Endothelial cell of hepatic sinusoid (primary cell): ENCODE measurements at regions not wholly inside any gene's neighbourhood (a gene's known extent, or its start where the extent isn't known, plus 50 kb on each side); places are given as distances from the start of the nearest gene placed in this dataset.
"Not testable (repeated sequence)": the region's sequence is repeated elsewhere in the genome, so short reads cannot be mapped to it uniquely, and the experiment has no call there.

Experiments used
- in situ Hi-C: cut with HindIII; loops from 2 replicates; pipeline ENCODE4 v1.10.0; 2017; ENCODE audit warnings: low sequenced_read_pairs

DNA sequence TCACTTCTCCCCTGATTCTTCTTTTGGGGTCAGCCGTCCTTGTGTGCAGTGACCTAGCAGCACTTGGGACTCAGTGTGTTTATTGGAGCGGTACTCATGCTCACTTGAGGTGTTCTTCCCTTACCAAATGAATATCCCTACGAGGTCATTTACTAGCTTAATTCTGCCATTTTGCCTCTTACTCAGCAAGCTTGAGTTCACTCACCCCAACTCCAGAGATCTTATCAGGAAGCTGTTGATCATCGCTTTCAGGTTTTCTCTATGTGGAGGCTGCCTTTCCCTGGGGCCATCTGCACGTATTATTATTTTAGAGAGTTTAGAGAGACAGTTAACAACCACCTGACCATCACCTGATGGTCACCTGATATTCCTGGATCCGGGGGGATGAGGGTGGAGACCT, 1466.0 kb upstream of the GOT2 start:
- in situ Hi-C loops: no loop called here

DNA sequence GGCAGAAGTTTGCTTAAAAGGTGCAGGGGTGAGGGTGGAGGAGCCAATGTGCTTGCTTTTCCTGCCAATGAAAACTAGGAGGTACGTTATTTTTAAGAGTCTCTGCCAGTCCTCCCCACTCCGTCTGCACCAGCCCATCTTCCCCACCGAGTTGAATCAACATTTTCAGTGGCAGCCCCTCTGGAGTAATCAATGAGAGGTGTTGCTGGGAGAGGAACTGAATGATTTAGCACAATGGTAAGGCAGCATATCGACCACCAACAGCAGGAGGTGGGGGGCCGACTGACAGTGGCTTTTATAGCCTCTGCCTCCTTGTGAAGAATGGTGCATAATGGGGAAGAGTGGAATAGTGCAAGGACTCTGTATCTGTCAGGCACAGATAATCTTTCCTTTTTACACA, 1465.0 kb upstream of the GOT2 start:
- in situ Hi-C loops: no loop called here

DNA sequence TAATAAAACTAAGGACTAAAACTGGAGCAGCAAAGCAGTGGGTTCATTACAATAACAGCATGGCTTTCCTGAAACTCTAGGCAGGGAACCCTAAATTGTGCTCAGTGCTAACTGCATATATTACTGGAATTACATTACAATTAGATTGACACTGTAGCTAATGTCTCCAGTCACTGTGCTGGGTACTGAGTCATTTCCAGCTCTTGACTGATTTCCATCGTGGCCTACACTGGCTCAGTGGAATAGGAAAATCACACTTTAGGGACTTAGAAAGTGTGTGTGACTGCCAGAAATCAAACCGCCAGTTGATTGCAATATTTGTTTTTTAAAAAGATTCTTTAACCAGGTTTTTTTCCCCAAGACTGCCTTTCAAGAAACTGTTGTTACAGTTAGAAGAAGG, 1447.4 kb upstream of the GOT2 start:
- in situ Hi-C loops: no loop called here

DNA sequence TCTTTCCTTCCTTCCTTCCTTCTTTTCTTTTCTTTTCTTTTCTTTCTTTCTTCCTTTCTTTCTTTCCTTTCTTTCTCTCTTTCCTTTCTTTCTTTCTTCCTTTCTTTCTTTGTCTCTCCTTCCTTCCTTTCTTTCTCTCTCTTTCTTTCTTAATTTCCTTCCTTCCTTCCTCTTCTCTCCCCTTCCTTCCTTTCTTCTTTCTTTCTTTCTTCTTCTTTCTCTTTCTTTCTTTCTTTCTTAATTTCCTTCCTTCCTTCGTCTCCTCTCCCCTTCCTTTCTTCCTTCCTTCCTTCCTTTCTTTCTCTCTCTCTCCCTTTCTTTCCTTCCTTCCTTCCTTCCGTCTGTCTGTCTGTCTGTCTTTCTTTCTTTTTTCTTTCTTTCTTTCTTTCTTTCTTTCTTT, 1446.5 kb upstream of the GOT2 start:
- in situ Hi-C loops: no loop called here

DNA sequence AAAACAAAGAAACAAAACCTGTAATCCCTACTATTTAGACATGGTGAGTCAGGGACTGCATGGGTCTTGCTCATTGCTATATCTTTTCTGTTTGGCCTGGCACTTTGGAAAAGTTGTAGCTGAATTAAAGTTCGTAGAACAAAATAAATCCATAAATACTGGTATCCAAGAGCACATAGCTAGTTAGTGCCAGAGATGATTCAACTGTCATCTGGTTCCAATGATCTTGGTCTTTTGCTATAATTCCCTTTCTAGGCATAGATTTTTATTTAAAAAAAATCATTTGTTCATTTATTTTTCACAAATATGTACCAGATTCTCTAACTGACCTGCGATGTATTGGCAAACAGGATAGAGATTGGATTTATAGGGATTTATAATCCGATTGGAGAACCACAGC, 1436.1 kb upstream of the GOT2 start:
- in situ Hi-C loops: no loop called here

DNA sequence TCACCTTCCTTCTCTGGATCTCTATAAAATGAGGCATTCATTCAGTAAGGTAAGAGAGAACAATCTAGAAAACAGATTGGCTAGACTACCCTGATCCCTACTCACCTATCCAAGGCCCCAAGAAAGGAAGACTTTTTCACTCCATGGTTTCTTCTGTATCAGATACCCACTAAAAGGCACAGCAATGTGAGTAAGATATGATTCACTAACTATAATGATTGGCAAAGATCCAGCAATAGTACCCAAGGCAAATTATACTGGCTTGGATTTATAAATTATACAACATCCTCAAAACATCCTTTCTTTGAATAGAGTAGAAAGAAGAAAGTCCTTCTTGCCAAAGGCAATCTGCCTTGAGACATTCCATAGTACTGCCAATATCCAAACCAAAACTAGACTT, 1432.0 kb upstream of the GOT2 start:
- in situ Hi-C loops: no loop called here

DNA sequence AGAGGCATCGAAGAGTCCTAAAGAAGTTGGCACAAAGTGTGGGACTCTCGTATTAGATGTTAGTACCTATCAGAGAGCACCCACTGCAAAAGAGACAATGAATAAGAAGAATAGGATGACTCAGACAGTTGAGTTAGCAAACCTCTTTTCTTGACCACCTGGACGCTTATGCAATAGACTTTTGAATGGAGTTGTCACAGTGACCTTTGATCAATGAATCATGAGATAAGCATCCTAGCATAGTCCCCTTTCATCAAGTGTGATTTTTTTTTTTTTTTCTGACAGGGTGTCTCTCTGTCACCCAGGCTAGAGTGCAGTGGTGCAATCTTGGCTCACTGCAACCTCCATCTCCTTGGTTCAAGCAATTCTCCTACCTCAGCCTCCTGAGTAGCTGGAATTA, 1417.9 kb upstream of the GOT2 start:
- in situ Hi-C loops: no loop called here

DNA sequence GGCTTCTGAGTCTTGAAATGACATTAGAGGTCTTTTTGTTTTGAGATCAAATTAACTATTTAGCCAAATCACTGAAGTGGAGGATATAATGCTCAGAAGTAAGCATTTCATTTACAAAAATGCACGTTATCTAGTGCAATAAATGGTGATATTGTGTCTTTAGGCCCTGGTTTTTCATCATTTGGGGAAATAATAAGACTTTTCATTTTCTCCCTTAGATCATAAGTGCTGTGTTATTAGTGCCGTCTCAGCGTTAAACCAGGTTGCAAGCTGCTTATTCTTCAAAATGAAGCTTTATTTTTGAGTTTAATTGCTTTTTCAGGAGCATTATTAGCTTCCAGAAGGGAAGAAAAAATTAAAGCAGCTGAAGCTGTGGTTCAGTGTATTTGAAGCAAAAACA, 1416.8 kb upstream of the GOT2 start:
- in situ Hi-C loops: no loop called here

DNA sequence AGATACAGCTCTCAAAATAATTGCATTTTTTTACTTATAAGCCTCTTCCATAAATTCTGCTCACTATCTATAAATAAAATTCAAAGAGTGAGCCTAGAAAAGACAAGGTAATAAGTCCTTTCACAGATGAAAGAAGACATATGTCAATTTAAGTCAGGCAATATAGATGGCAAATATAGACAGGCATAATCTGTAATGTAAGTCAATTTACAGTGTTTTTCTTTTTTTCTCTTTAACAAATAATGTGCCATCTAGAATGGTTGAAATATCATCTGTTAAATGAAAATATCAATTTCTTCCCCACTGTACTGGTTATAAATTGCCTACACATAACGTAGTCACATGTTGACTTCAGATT, 1409.2 kb upstream of the GOT2 start:
- in situ Hi-C loops: no loop called here

DNA sequence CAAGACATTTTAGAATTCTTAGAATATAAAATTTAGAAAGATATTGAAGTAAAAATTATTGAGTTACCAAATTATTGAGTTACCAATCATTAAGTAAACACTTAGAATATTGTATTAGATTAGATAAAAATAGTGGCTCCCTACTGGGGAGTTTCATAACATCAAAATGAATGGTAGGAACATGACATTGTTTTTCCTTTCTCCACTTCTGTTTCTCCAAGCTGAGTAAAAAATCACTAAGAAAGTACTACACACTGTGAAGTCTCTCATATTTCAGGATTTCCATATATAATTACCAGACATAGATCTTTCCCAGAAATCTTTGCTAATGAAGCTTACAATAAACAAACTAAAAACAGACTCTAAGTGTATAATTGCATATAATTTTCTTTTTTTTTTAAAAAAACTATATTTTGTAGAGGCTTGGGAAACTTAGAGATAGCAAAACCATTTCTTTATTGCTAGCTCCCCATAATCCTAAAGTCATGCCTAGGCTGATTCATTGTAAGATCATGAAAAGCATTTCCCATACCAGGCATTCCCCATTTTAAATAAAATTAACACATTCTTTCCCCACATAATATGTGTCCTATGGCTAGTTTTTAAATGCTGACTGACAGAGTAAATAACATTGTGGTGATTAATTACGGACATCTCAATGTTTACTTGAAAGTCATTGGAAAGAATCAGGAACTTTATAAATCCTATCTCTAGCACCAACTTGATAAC, 1408.7 kb upstream of the GOT2 start:
- in situ Hi-C loops: no loop called here

DNA sequence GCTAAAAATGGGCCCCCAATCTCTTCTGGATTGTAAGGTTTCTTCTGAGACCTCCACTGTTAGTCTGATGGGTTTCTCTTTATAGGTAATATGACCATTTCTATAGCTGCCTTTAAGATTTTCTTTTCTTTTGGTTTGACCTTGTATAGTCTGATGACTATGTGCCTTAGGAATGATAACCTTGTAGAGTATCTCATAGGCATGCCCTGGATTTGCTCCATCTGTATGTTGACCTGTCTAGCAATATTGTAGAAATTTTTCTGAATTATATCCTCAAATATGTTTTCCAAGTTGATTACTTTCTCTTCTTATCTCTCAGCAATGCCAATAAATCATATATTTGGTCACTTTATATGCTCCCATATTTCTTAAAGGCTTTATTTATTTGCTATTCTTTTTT, 1403.8 kb upstream of the GOT2 start:
- in situ Hi-C loops: no loop called here

DNA sequence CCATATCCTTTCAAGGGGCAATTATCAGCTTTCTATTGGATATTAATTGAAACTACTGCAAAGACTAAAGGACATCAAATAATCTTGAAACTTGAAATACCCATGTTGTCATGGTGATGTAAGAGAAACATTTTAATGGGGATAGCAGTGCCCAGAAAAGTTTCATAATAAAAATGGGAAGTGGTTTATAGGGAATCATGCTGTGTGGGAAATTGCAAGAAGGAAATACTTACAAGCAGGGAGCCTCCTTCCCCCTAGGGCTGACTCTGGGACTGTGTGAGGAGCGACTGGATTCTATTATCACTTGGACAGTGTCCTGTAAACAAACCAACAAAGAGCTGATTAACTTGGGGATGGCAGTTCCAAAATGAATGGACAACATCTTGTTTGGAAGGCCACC, 1393.1 kb upstream of the GOT2 start:
- in situ Hi-C loops: no loop called here

DNA sequence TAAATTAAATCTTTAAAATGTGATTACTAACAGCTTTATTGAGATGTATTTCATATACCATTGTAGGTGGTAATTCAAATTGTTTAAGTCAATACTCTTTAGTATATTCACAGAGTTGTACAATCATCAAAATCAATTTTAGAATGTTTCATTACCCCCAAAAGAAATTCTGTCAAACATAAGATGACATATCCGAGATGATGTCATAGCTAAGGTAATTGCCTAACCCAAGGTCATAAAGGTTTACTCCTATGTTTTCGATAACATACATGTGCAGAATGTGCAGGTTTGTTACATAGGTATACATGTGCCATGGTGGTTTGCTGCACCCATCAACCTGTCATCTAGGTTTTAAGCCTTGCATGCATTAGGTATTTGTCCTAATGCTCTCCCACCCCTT, 1392.0 kb upstream of the GOT2 start:
- in situ Hi-C loops: not testable (repeated sequence)

DNA sequence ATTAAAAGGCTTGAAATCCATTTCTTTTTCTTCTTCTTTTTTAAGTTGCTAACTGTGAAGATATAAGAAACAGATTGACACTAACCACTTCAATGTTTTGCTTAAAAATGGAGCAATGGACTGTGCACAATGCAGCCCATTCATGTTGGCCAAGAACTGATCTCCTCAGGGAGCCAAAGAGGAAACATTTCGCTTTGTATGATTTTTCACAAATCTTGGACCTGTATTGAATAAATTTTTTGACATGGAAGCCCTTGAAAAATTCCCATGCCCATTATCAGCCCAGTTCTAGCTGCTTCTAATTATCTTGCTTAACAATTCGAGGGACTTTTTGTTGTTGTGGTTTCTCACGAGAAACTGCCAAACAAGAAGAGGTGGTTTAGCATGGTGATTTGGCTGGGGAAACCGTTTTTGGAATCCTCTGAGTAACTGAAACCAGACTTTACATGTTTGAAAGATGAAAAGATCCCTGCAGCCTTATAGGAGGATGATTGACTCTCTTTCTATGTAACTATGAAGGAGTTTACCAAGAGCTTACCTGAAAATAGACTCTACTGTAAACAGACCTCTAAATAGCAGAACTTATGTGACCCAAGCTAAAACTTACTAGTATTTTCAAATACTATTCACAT, 1389.4 kb upstream of the GOT2 start:
- in situ Hi-C loops: no loop called here

DNA sequence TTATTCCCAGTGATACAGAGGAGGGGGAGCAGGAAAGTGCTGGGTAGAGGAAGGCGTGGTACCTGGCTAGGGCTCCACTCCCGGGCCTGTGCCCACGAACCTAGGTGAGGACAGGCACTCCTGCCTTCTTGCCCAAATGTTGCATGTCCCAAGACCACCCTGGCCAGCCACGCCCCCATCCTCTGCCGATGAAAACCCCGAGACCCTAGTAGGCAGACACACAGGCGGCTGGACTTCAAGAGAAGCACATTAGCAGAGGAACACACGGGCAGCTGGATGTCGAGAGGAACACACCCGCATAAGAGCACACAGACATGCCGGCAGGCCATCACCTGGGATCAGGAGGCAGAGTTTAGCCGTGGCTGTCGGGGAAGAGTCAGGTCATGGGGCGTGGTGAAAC, 1386.5 kb upstream of the GOT2 start:
- in situ Hi-C loops: no loop called here

DNA sequence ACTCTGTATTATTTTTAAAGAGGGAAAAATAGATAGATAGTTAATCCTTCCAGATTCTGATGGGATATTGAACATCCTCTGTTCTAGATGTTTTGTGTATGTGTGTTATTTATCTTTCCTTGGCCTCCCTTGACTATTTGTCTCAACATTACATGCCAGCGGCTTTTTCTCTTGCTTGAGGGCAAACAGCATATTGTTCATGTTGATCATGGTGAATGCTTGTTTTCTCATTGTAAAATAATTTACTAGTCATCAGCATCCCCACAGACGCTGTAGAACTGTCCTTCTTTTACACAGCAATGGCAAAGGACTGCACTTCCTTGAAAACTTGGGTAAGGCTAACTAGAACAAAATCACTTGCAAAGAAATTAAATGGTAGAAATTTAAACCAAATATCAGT, 1376.4 kb upstream of the GOT2 start:
- in situ Hi-C loops: loop anchor here (5.0 kb wide), 1 partner anchor 58 kb away; no protein-coding TSS in a partner anchor

DNA sequence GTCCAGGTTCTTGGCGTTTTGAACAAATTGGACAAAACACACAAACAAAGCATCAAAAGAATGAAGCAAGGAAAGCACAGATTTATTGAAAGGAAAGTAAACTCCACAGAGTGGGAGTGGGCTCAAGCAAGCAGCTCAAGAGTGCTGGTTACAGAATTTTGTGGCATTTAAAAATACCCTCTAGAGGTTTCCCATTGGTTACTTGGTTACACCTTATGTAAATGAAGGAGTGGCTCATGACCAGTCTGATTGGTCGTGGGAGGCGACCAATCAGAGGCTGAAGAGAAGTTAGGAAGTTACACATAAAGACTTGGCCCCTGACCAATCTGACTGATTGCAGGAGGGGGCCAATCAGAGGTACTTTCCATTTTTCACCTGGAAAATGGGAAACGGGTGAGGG, 1373.8 kb upstream of the GOT2 start:
- in situ Hi-C loops: no loop called here

DNA sequence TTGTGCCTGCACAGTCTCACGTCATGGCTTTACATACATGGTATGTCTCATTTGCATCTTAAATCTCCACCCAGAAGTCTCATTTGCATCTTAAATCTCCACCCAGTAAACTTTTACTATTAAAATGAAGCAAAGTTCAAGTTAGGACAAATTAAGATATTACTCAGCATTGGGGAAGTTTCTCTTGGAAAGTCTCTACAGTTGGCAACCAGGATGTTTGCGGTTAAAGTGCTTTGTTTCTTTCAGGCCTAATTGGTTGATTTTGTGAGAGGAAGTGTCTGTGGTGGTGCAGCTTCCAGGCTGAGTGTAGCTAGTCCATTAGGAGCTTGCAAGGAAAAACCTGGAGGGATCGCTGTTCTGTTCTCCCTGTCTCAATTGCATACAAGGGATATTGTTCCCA, 1373.3 kb upstream of the GOT2 start:
- in situ Hi-C loops: no loop called here

DNA sequence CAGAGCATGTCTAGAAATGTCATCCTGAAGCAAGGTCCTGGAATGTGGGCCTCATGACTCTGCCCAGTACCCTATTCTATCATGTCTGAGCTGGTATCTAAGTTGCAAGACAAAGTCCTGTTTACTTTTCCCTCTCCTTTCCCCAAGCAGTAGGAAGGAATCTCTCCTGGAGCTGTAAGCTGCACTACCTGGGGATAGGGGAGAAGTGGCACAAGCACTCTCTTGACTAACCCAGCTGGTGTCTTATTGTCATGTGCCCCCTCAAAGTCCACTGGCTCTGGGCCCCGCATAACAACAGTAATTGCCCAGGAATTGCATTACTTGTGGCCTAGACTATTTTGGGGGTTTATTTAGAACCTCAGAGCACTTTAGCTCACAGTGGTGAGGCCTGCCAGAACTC, 1366.3 kb upstream of the GOT2 start:
- in situ Hi-C loops: no loop called here

DNA sequence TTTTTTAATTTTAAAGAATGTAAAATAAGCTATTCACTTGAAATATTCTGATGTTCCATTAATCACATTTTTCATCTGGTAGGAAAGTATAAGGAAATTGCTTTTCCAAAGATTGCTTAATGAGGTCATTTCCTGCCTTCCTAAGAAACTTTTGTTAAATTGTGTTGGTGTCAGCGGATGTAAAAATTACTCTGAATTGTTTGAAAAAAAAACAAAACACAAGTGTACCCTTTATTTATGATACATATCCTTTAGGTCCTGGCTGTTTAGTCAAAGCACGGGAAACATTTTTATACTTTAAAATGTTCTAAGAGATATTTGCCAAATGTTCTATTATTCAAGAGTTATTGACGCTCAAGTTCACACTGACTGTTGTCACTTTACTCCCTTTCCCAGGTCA, 1357.4 kb upstream of the GOT2 start:
- in situ Hi-C loops: no loop called here

DNA sequence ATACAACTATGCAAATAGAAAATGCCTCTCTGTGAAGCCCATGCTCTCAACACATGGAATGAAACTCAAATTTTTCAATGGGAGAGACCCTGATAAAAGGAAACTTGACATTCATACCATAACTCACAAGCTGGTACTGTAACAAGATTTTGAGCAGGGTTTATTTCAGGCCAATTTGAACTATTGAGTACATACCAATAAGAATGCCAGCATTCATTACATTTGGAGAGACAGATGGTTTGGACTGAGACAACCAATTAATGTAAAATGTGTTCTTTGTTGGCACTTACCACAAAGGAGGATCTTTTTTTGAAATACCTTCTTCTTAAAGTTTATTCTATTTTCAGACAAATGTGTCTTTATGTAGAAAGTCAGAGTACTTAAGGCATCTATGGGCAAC, 1357.0 kb upstream of the GOT2 start:
- in situ Hi-C loops: no loop called here

DNA sequence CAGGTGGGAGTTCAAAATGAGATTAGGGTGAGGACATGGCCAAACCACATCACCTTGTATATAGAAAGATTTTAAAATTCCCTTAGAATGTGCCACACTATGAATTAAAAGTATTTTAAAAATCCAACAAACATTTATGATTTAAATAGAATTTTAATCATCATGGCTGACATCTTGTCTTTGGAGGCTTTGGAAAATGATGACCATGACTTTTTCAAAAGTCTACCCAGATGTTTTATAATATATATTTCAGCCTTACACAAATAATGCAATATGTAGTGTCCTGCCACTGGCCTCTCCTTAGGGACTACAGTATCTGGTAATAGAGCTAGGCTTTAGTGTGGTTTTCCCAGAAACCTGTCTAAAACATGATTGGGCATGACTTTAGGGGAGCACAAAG, 1353.4 kb upstream of the GOT2 start:
- in situ Hi-C loops: no loop called here

DNA sequence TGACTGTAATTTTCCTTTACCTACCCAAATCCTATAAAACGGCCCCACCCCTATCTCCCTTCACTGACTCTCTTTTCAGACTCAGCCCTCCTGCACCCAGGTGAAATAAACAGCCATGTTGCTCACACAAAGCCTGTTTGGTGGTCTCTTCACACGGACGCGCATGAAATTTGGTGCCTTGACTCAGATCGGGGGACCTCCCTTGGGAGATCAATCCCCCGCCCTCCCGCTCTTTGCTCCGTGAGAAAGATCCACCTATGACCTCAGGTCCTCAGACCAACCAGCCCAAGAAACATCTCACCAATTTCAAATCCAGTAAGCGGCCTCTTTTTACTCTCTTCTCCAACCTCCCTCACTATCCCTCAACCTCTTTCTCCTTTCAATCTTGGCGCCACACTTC, 1344.7 kb upstream of the GOT2 start:
- in situ Hi-C loops: not testable (repeated sequence)
